Esophagus squamous epithelium (tissue), 4 donors: ENCODE measurements at regions not wholly inside any gene's neighbourhood (a gene's known extent, or its start where the extent isn't known, plus 50 kb on each side); places are given as distances from the start of the nearest gene placed in this dataset.

ENCODE experiments used
- CTCF ChIP-seq, 6 experiments: fragments of 450-650 bp in 4 of 6; fragments of 200-600 bp in 2 of 6; sonication (generic) in 2 of 6; IDR thresholded peaks; one replicate each; pipeline ENCODE4 v1.5.1; 2016 to 2019; ENCODE audit warnings: antibody characterized with exemption in 6 of 6, mild to moderate bottlenecking in 4 of 6, moderate library complexity in 4 of 6
- POLR2A ChIP-seq, 4 donors: fragments of 450-650 bp; IDR thresholded peaks; one replicate each; pipeline ENCODE4 v1.6.1; 2017; ENCODE audit warnings: antibody characterized with exemption in 4 of 4, mild to moderate bottlenecking in 4 of 4, moderate library complexity in 3 of 4

GRCh38 chr6:154606457-154606856 lies 96.0 kb upstream of the CNKSR3 start:
- TF ChIP-seq CTCF (IDR thresholded peaks at IDR 0.05) (no peak), POLR2A (IDR thresholded peaks at IDR 0.05) (no peak)
